GM18505 (cell line): ENCODE measurements at regions not wholly inside any gene's neighbourhood (a gene's known extent, or its start where the extent isn't known, plus 50 kb on each side); places are given as distances from the start of the nearest gene placed in this dataset.

Source experiments
- ATAC-seq: cut with Tn5 transposase; IDR thresholded peaks from one replicate; pipeline ENCODE4 v1.9.1; 2021; ENCODE audit not compliant: unreplicated experiment
- POLR2A ChIP-seq: IDR thresholded peaks from 4 replicates; pipeline ENCODE4 v1.6.1; 2011; ENCODE audit warnings: borderline replicate concordance; ENCODE audit not compliant: insufficient read depth, insufficient read length; ENCODE audit errors: extremely low read depth

GRCh38 chr2:103153580-103154284 lies 391.9 kb downstream of the TMEM182 start:
- no peak for TF ChIP-seq POLR2A
- ATAC-seq, result no peak

GRCh38 chr2:103155308-103155707 lies 393.5 kb downstream of the TMEM182 start:
- no peak for ATAC-seq
- no peak for TF ChIP-seq POLR2A

- ATAC-seq, result no peak
- no peak for TF ChIP-seq POLR2A
Observed at GRCh38 chr2:103159018-103159417, 397.2 kb downstream of the TMEM182 start.

- no peak for TF ChIP-seq POLR2A
- ATAC-seq, result peak; percentile 56
Observed at GRCh38 chr2:103161456-103162289, 399.8 kb downstream of the TMEM182 start.

- TF ChIP-seq POLR2A, result no peak
- ATAC-seq, result no peak
Observed at GRCh38 chr2:103164748-103165147, 402.9 kb downstream of the TMEM182 start.

GRCh38 chr2:103165836-103166235 lies 404.0 kb downstream of the TMEM182 start:
- ATAC-seq, result no peak
- TF ChIP-seq POLR2A, result no peak

- ATAC-seq, result no peak
- TF ChIP-seq POLR2A, result no peak
Observed at GRCh38 chr2:103166456-103167324, 404.9 kb downstream of the TMEM182 start.

- ATAC-seq, result no peak
Observed at GRCh38 chr2:103167599-103167998, 405.8 kb downstream of the TMEM182 start.

GRCh38 chr2:103169861-103170260 lies 408.0 kb downstream of the TMEM182 start:
- no peak for ATAC-seq

More at GRCh38 chr2:103167599-103167998, 405.8 kb downstream of the TMEM182 start:
- no peak for TF ChIP-seq POLR2A

GRCh38 chr2:103172821-103173220 lies 411.0 kb downstream of the TMEM182 start:
- no peak for TF ChIP-seq POLR2A
- ATAC-seq, result no peak

More at GRCh38 chr2:103169861-103170260, 408.0 kb downstream of the TMEM182 start:
- no peak for TF ChIP-seq POLR2A

GRCh38 chr2:103174711-103175110 lies 412.9 kb downstream of the TMEM182 start:
- ATAC-seq, result no peak

GRCh38 chr2:103176294-103176915 lies 414.6 kb downstream of the TMEM182 start:
- no peak for ATAC-seq
- TF ChIP-seq POLR2A, result no peak

More at GRCh38 chr2:103174711-103175110, 412.9 kb downstream of the TMEM182 start:
- no peak for TF ChIP-seq POLR2A
